H9 (cell line): ENCODE measurements at regions not wholly inside any gene's neighbourhood (a gene's known extent, or its start where the extent isn't known, plus 50 kb on each side); places are given as distances from the start of the nearest gene placed in this dataset.

Experiments
- DNase-seq: peaks from one replicate; pipeline ENCODE4 v3.0.0-alpha.2; 2017
- H2AFZ ChIP-seq: one replicate; pipeline ENCODE4 v1.6.1; 2013; ENCODE audit warnings: mild to moderate bottlenecking, low read length, control low read depth, moderate library complexity
- H2AK5ac ChIP-seq: 2 replicates; pipeline ENCODE4 v1.6.1; 2013; ENCODE audit warnings: low read length, control low read depth, mixed read lengths; ENCODE audit not compliant: insufficient read length
- H2BK120ac ChIP-seq: one replicate; pipeline ENCODE4 v1.6.1; 2013; ENCODE audit warnings: low read depth, mild to moderate bottlenecking, low read length, control low read depth, inconsistent platforms; ENCODE audit not compliant: poor library complexity, severe bottlenecking
- H2BK12ac ChIP-seq: 2 replicates; pipeline ENCODE4 v1.6.1; 2013; ENCODE audit warnings: low read length, control low read depth, mixed read lengths, low read depth; ENCODE audit not compliant: insufficient read length
- H2BK15ac ChIP-seq: 2 replicates; pipeline ENCODE4 v1.6.1; 2013; ENCODE audit warnings: low read depth, low read length, control low read depth
- H2BK20ac ChIP-seq: one replicate; pipeline ENCODE4 v1.6.1; 2013; ENCODE audit warnings: low read depth, mild to moderate bottlenecking, low read length, control low read depth, inconsistent platforms; ENCODE audit not compliant: poor library complexity, severe bottlenecking
- H2BK5ac ChIP-seq: 2 replicates; pipeline ENCODE4 v1.6.1; 2013; ENCODE audit warnings: low read length, control low read depth, mixed read lengths; ENCODE audit not compliant: insufficient read length
- H3K14ac ChIP-seq: 2 replicates; pipeline ENCODE4 v1.6.1; 2013; ENCODE audit warnings: low read length, control low read depth; ENCODE audit not compliant: insufficient read depth
- H3K18ac ChIP-seq: 2 replicates; pipeline ENCODE4 v1.6.1; 2013; ENCODE audit warnings: low read depth, mild to moderate bottlenecking, mixed read lengths, low read length, control low read depth; ENCODE audit not compliant: insufficient read length
- H3K23ac ChIP-seq: 2 replicates; pipeline ENCODE4 v1.6.1; 2013; ENCODE audit warnings: low read length, control low read depth, mixed read lengths, low read depth; ENCODE audit not compliant: insufficient read length
- H3K23me2 ChIP-seq: 2 replicates; pipeline ENCODE4 v1.6.1; 2013; ENCODE audit warnings: low read depth, mild to moderate bottlenecking, mixed read lengths, low read length, control low read depth; ENCODE audit not compliant: insufficient read length, poor library complexity, severe bottlenecking
- H3K27ac ChIP-seq: 2 replicates; pipeline ENCODE4 v1.5.1; 2013; ENCODE audit warnings: low read length, control low read depth, mixed read lengths, low read depth; ENCODE audit not compliant: insufficient read length
- H3K27me3 ChIP-seq: 2 replicates; pipeline ENCODE4 v1.6.1; 2013; ENCODE audit warnings: low read length, control low read depth, inconsistent platforms; ENCODE audit not compliant: insufficient read depth
- H3K4ac ChIP-seq: 2 replicates; pipeline ENCODE4 v1.6.1; 2013; ENCODE audit warnings: low read depth, mild to moderate bottlenecking, control low read depth, inconsistent platforms, low read length, moderate library complexity
- H3K4me1 ChIP-seq: 2 replicates; pipeline ENCODE4 v1.6.1; 2013; ENCODE audit warnings: low read length, control low read depth, inconsistent platforms; ENCODE audit not compliant: insufficient read depth
- H3K4me2 ChIP-seq: 2 replicates; pipeline ENCODE4 v1.6.1; 2013; ENCODE audit warnings: low read length, control low read depth, mixed read lengths; ENCODE audit not compliant: insufficient read length, insufficient read depth
- H3K56ac ChIP-seq: 2 replicates; pipeline ENCODE4 v1.6.1; 2013; ENCODE audit warnings: low read depth, mild to moderate bottlenecking, mixed read lengths, low read length, control low read depth; ENCODE audit not compliant: insufficient read length
- H3K79me1 ChIP-seq: 2 replicates; pipeline ENCODE4 v1.6.1; 2013; ENCODE audit warnings: low read depth, mild to moderate bottlenecking, moderate library complexity, low read length, control low read depth, inconsistent platforms; ENCODE audit not compliant: insufficient read depth, poor library complexity, severe bottlenecking
- H3K79me2 ChIP-seq: 2 replicates; pipeline ENCODE4 v1.6.1; 2013; ENCODE audit warnings: low read length, control low read depth, inconsistent platforms; ENCODE audit not compliant: insufficient read depth
- H3K9ac ChIP-seq: 2 replicates; pipeline ENCODE4 v1.6.1; 2013; ENCODE audit warnings: low read length, control low read depth, mixed read lengths; ENCODE audit not compliant: insufficient read length; ENCODE audit errors: extremely low read depth
- H3K9me3 ChIP-seq: one replicate; pipeline ENCODE4 v1.6.1; 2013; ENCODE audit warnings: low read depth, low read length, inconsistent platforms; ENCODE audit not compliant: control insufficient read depth
- H3T11ph ChIP-seq: one replicate; pipeline ENCODE4 v1.6.1; 2013; ENCODE audit warnings: mild to moderate bottlenecking, low read length, control low read depth, inconsistent platforms
- H4K20me1 ChIP-seq: one replicate; pipeline ENCODE4 v1.6.1; 2013; ENCODE audit not compliant: control insufficient read depth, insufficient read length, insufficient read depth
- H4K5ac ChIP-seq: 2 replicates; pipeline ENCODE4 v1.6.1; 2013; ENCODE audit warnings: low read depth, mild to moderate bottlenecking, mixed read lengths, low read length, control low read depth; ENCODE audit not compliant: insufficient read length
- H4K8ac ChIP-seq: replicated peaks from 2 replicates; pipeline ENCODE4 v1.6.1; 2013; ENCODE audit warnings: low read length, control low read depth, mixed read lengths, low read depth; ENCODE audit not compliant: insufficient read length
- H4K91ac ChIP-seq: 2 replicates; pipeline ENCODE4 v1.6.1; 2013; ENCODE audit warnings: low read depth, mild to moderate bottlenecking, moderate library complexity, mixed read lengths, low read length, control low read depth; ENCODE audit not compliant: insufficient read length
- H3K27ac Mint-ChIP-seq, 3 experiments: 2 replicates in 2 of 3; 3 replicates in 1 of 3; pipeline ENCODE4 v1.8.0; 2020 to 2021; ENCODE audit warnings: mixed read lengths in 3 of 3, mild to moderate bottlenecking in 1 of 3, moderate library complexity in 1 of 3
- H3K27me3 Mint-ChIP-seq: 2 replicates; pipeline ENCODE4 v1.8.0; 2021; ENCODE audit warnings: low read depth, mild to moderate bottlenecking, moderate library complexity, mixed read lengths
- H3K36me3 Mint-ChIP-seq, 3 experiments: 2 replicates in 2 of 3; 3 replicates in 1 of 3; pipeline ENCODE4 v1.8.0; 2020 to 2021; ENCODE audit warnings: low read depth in 3 of 3, mixed read lengths in 3 of 3; ENCODE audit not compliant: insufficient read depth in 1 of 3
- H3K4me1 Mint-ChIP-seq, 2 experiments: 2 replicates each; pipeline ENCODE4 v1.8.0; 2020; ENCODE audit warnings: mixed read lengths in 2 of 2
- H3K4me3 Mint-ChIP-seq, 2 experiments: 2 replicates in 1 of 2; 3 replicates in 1 of 2; pipeline ENCODE4 v1.8.0; 2020 to 2021; ENCODE audit warnings: mild to moderate bottlenecking in 2 of 2, mixed read lengths in 2 of 2, moderate library complexity in 1 of 2
- H3K9me3 Mint-ChIP-seq, 2 experiments: 2 replicates in 1 of 2; 3 replicates in 1 of 2; pipeline ENCODE4 v1.8.0; 2020; ENCODE audit warnings: mild to moderate bottlenecking in 2 of 2, mixed read lengths in 2 of 2, moderate library complexity in 1 of 2
- CTCF ChIP-seq: fragments of 200-600 bp; sonication (generic); conservative IDR thresholded peaks from 3 replicates; pipeline ENCODE4 v1.8.0; 2021; ENCODE audit warnings: antibody characterized with exemption, mild to moderate bottlenecking
- WGBS: extraction: QIAGEN DNeasy Blood & Tissue Kit; methylation state at CpG from one replicate; pipeline ENCODE4 v1.1.7; 2013; ENCODE audit warnings: missing lambda C conversion rate, low lambda C conversion rate, mixed read lengths; ENCODE audit not compliant: insufficient read length; ENCODE audit errors: extremely low coverage; 5-methylcytosine and 5-hydroxymethylcytosine counted together

GRCh38 chr7:109782806-109783205 lies 1213.1 kb downstream of the DNAJB9 start:
- no CpG with 5 or more reads among the region's 3 CpGs for WGBS
- Mint-ChIP-seq H3K4me3 (no peak overlapping the region), H3K4me1 (no peaks in the 10 kb centered on the region), H3K27me3 (no peaks in the 10 kb centered on the region), H3K27ac (no peak overlapping the region; a peak in 1 of 7 replicates), H3K9me3 (no peaks in the 10 kb centered on the region), H3K36me3 (no peaks in the 10 kb centered on the region)
- no peak for TF ChIP-seq CTCF
- Histone ChIP-seq H2BK20ac (no peak overlapping the region), H4K8ac (no peak overlapping the region), H2BK5ac (no peak overlapping the region), H3K9me3 (no peaks in the 10 kb centered on the region), H3K4ac (no peak overlapping the region), H2BK15ac (no peak overlapping the region), H2BK120ac (no peak overlapping the region), H2AK5ac (no peak overlapping the region), H3K4me1 (no peaks in the 10 kb centered on the region), H3K27ac (no peak overlapping the region), H3K79me1 (no peaks in the 10 kb centered on the region), H4K5ac (no peak overlapping the region), H3K56ac (no peak overlapping the region), H2AFZ (no peak overlapping the region), H4K20me1 (no peaks in the 10 kb centered on the region), H4K91ac (no peak overlapping the region), H3T11ph (no peak overlapping the region), H3K23ac (no peak overlapping the region), H3K23me2 (no peaks in the 10 kb centered on the region), H3K9ac (no peak overlapping the region), H3K14ac (no peak overlapping the region), H3K27me3 (no peaks in the 10 kb centered on the region), H2BK12ac (no peak overlapping the region), H3K18ac (no peak overlapping the region), H3K4me2 (no peak overlapping the region), H3K79me2 (no peaks in the 10 kb centered on the region)
- no peak for DNase-seq
